ENCODE measurements at regions not wholly inside any gene's neighbourhood (a gene's known extent, or its start where the extent isn't known, plus 50 kb on each side); places are given as distances from the start of the nearest gene placed in this dataset.

GRCh38 chr12:45587012-45587411 lies 142.5 kb upstream of the ARID2 start:
- Histone ChIP-seq H3K4me3 (no peak overlapping the region), H3K36me3 (ENCODE audit: low read depth) (no peaks in the 10 kb centered on the region), H3K9me3 (no peaks in the 10 kb centered on the region), H3K4me1 (ENCODE audit: low read depth) (peaks cover 27% of the 10 kb centered on the region)
- intact Hi-C loops (cut with DNase I, micrococcal nuclease): no loop called here
- DNase-seq (peak in 1 of 3 donors; percentile 45), ATAC-seq (peak; percentile 81)
- TF ChIP-seq CTCF (IDR thresholded peaks at IDR 0.05): no peak

- Histone ChIP-seq H3K4me3 (no peak overlapping the region), H3K4me1 (ENCODE audit: low read depth) (peaks cover 20% of the 10 kb centered on the region), H3K36me3 (ENCODE audit: low read depth) (no peaks in the 10 kb centered on the region), H3K9me3 (no peaks in the 10 kb centered on the region)
- ATAC-seq (peak; percentile 79), DNase-seq (peak in 2 of 3 donors; percentile 48 to 73)
- no peak for TF ChIP-seq CTCF (IDR thresholded peaks at IDR 0.05)
- intact Hi-C loops (cut with DNase I, micrococcal nuclease): no loop called here
Measured at GRCh38 chr12:45587877-45588533, 141.5 kb upstream of the ARID2 start.

GRCh38 chr12:45590646-45591045 lies 138.9 kb upstream of the ARID2 start:
- no peak for TF ChIP-seq CTCF (IDR thresholded peaks at IDR 0.05)
- Histone ChIP-seq H3K4me1 (ENCODE audit: low read depth) (peaks cover 17% of the 10 kb centered on the region), H3K36me3 (ENCODE audit: low read depth) (no peaks in the 10 kb centered on the region), H3K9me3 (no peaks in the 10 kb centered on the region), H3K4me3 (no peak overlapping the region)
- intact Hi-C loops (cut with DNase I, micrococcal nuclease): no loop called here
- no peak for ATAC-seq
- no peak for DNase-seq

- peak; percentile 54 for ATAC-seq
- Histone ChIP-seq H3K4me3 (no peak overlapping the region), H3K36me3 (ENCODE audit: low read depth) (no peaks in the 10 kb centered on the region), H3K4me1 (ENCODE audit: low read depth) (peaks cover 17% of the 10 kb centered on the region), H3K9me3 (no peaks in the 10 kb centered on the region)
- intact Hi-C loops (cut with DNase I, micrococcal nuclease): no loop called here
- peak in 2 of 3 donors; percentile 49 to 57 for DNase-seq
- TF ChIP-seq CTCF (IDR thresholded peaks at IDR 0.05): no peak
Measured at GRCh38 chr12:45591635-45592034, 137.9 kb upstream of the ARID2 start.

GRCh38 chr12:45596366-45596765 lies 133.1 kb upstream of the ARID2 start:
- Histone ChIP-seq H3K4me1 (ENCODE audit: low read depth) (peaks cover 2% of the 10 kb centered on the region), H3K36me3 (ENCODE audit: low read depth) (no peaks in the 10 kb centered on the region), H3K9me3 (no peaks in the 10 kb centered on the region), H3K4me3 (no peak overlapping the region)
- DNase-seq (no peak), ATAC-seq (no peak)
- no peak for TF ChIP-seq CTCF (IDR thresholded peaks at IDR 0.05)
- intact Hi-C loops (cut with DNase I, micrococcal nuclease): no loop called here

GRCh38 chr12:45598336-45598735 lies 131.2 kb upstream of the ARID2 start:
- no peak for ATAC-seq
- Histone ChIP-seq H3K9me3 (no peaks in the 10 kb centered on the region), H3K4me1 (ENCODE audit: low read depth) (no peaks in the 10 kb centered on the region), H3K36me3 (ENCODE audit: low read depth) (no peaks in the 10 kb centered on the region), H3K4me3 (no peak overlapping the region)
- no peak for DNase-seq
- intact Hi-C loops (cut with DNase I, micrococcal nuclease): no loop called here
- TF ChIP-seq CTCF (IDR thresholded peaks at IDR 0.05): no peak
